ENCODE measurements at regions not wholly inside any gene's neighbourhood (a gene's known extent, or its start where the extent isn't known, plus 50 kb on each side); places are given as distances from the start of the nearest gene placed in this dataset.
"Not testable (repeated sequence)": the region's sequence is repeated elsewhere in the genome, so short reads cannot be mapped to it uniquely, and the experiment has no call there.

DNA sequence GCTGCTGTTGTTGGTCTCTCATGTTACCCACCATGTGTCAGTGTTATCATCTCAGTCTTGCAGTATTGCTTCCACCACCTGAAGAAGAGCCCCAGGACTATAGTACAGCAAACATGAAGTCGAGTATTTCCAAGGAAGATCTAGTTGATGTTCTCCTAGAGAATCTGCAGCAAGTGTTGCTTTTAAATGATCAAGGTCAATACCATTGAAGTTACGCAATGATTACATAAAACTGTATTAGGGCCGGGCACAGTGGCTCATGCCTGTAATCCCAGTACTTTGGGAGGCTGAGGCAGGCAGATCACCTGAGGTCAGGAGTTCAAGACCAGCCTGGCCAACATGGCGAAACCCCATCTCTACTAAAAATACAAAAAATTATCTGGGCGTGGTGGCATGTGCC, 173.9 kb downstream of the TJP1 start:
- not testable (repeated sequence) for DNase-seq (ENCODE audit: low read depth); H3K4me3 ChIP-seq (ENCODE audit: low read depth, low read length)

GRCh38 chr15:29645841-29646240, 176.4 kb downstream of the TJP1 start:
- H3K4me3 ChIP-seq (ENCODE audit: low read depth, low read length): no peak overlapping the region
- peak; percentile 7 for DNase-seq (ENCODE audit: low read depth)
- no peak for TF ChIP-seq CTCF (conservative IDR thresholded peaks at IDR 0.05; ENCODE audit: low read depth, low read length)

GRCh38 chr15:29644361-29644760, 177.9 kb downstream of the TJP1 start:
- DNase-seq (ENCODE audit: low read depth): not testable (repeated sequence)

GRCh38 chr15:29638781-29639180, 183.5 kb downstream of the TJP1 start:
- DNase-seq (ENCODE audit: low read depth): peak; percentile 27
- TF ChIP-seq CTCF (conservative IDR thresholded peaks at IDR 0.05; ENCODE audit: low read depth, low read length): no peak
- H3K4me3 ChIP-seq (ENCODE audit: low read depth, low read length): no peak overlapping the region

More at GRCh38 chr15:29644361-29644760, 177.9 kb downstream of the TJP1 start:
- H3K4me3 ChIP-seq (ENCODE audit: low read depth, low read length): not testable (repeated sequence)

GRCh38 chr15:29638011-29638410, 184.3 kb downstream of the TJP1 start:
- DNase-seq (ENCODE audit: low read depth): no peak
- no peak for TF ChIP-seq CTCF (conservative IDR thresholded peaks at IDR 0.05; ENCODE audit: low read depth, low read length)
- H3K4me3 ChIP-seq (ENCODE audit: low read depth, low read length): no peak overlapping the region

DNA sequence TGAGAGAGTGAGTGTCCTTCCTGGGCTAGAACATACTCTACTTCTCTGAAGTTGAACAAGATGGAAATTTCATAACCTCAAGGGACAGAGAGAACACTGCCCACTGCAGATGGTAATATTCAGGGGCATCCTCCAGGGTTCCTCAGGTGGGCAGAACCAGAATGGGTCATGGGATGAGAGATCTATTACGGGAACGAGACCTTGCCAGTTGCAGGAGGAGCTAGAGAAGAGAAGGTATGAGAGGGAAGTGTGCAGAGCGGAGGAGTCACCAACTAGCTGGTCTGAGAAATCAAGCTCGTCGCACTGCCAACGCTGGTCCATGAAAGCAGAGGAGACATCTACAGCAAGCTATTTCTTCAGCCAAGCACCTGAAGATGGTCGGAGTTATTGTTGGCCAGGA, 184.7 kb downstream of the TJP1 start:
- H3K4me3 ChIP-seq (ENCODE audit: low read depth, low read length): no peak overlapping the region
- no peak for TF ChIP-seq CTCF (conservative IDR thresholded peaks at IDR 0.05; ENCODE audit: low read depth, low read length)
- no peak for DNase-seq (ENCODE audit: low read depth)

- no peak for DNase-seq (ENCODE audit: low read depth)
- TF ChIP-seq CTCF (conservative IDR thresholded peaks at IDR 0.05; ENCODE audit: low read depth, low read length): no peak
- H3K4me3 ChIP-seq (ENCODE audit: low read depth, low read length): no peak overlapping the region
These were observed 185.3 kb downstream of the TJP1 start for GRCh38 chr15:29636921-29637320.

DNA sequence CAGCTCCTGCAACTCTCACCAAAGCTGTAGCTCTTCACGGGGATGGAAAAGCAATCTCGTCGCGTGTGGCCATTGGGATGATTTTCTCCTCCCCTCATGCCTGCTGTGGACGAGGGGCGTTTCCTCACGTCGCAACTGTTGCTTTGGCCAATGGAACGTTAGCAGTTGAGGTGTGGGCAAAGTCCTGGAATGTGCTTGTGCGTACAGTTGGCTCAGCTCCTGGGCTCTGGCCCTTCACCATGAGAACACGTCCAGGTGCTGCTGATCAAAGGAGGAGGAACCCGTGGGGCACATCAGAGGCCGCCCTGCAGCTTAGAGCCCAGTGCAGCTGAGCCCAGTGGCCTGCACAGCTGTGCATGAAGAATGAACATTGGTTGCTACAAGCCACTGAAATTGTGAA, 186.1 kb downstream of the TJP1 start:
- DNase-seq (ENCODE audit: low read depth): no peak
- no peak for TF ChIP-seq CTCF (conservative IDR thresholded peaks at IDR 0.05; ENCODE audit: low read depth, low read length)
- H3K4me3 ChIP-seq (ENCODE audit: low read depth, low read length): no peak overlapping the region
